WTC11 (cell line): ENCODE measurements at regions not wholly inside any gene's neighbourhood (a gene's known extent, or its start where the extent isn't known, plus 50 kb on each side); places are given as distances from the start of the nearest gene placed in this dataset.
"Not testable (repeated sequence)": the region's sequence is repeated elsewhere in the genome, so short reads cannot be mapped to it uniquely, and the experiment has no call there.

Experiments used
- ATAC-seq: fragments of 200-7000 bp; cut with Tn5 transposase; 2 replicates; pipeline ENCODE4 v1.10.0; 2021; ENCODE audit warnings: mild to moderate bottlenecking, moderate library complexity
- CTCF ChIA-PET: fragments of 300-600 bp; sonication (Branson Sonifier 250); formaldehyde crosslinking; loops from one replicate; lab custom pipeline; 2021; ENCODE audit warnings: antibody characterized with exemption; lab: Charles Lee
- POLR2A ChIA-PET: fragments of 350-600 bp; sonication (Branson Sonifier 250); formaldehyde crosslinking; loops from one replicate; lab custom pipeline; 2021; ENCODE audit warnings: antibody characterized with exemption; lab: Charles Lee
- DNase-seq: peaks from one replicate; pipeline ENCODE4 v3.0.0; 2021; ENCODE audit warnings: low spot score
- H3K27ac Mint-ChIP-seq: 2 replicates; pipeline ENCODE4 v1.8.0; 2021; ENCODE audit warnings: mixed read lengths
- H3K27me3 Mint-ChIP-seq: 2 replicates; pipeline ENCODE4 v1.8.0; 2021; ENCODE audit warnings: low read depth, mild to moderate bottlenecking, moderate library complexity, mixed read lengths
- H3K36me3 Mint-ChIP-seq: 2 replicates; pipeline ENCODE4 v1.8.0; 2021; ENCODE audit warnings: mixed read lengths
- H3K4me1 Mint-ChIP-seq: 2 replicates; pipeline ENCODE4 v1.8.0; 2022; ENCODE audit warnings: mixed read lengths
- H3K4me3 Mint-ChIP-seq: 2 replicates; pipeline ENCODE4 v1.8.0; 2021; ENCODE audit warnings: mild to moderate bottlenecking, moderate library complexity, mixed read lengths
- H3K9me3 Mint-ChIP-seq: 2 replicates; pipeline ENCODE4 v1.8.0; 2021; ENCODE audit warnings: mixed read lengths

- ATAC-seq, H3K27ac Mint-ChIP-seq, DNase-seq, H3K27me3 Mint-ChIP-seq, CTCF ChIA-PET, POLR2A ChIA-PET, H3K4me3 Mint-ChIP-seq, H3K4me1 Mint-ChIP-seq: not testable (repeated sequence)
- peaks cover 59% of the 10 kb centered on the region for H3K9me3 Mint-ChIP-seq
- H3K36me3 Mint-ChIP-seq: peaks cover 16% of the 10 kb centered on the region
These were observed 681.6 kb downstream of the PRIM2 start for GRCh38 chr6:57998858-57999619.

- Mint-ChIP-seq H3K36me3 (peaks cover 18% of the 10 kb centered on the region), H3K9me3 (peaks cover 63% of the 10 kb centered on the region)
- POLR2A ChIA-PET, ATAC-seq, H3K27me3 Mint-ChIP-seq, DNase-seq, H3K4me3 Mint-ChIP-seq, H3K4me1 Mint-ChIP-seq, CTCF ChIA-PET, H3K27ac Mint-ChIP-seq: not testable (repeated sequence)
These were observed 682.8 kb downstream of the PRIM2 start for GRCh38 chr6:58000233-58000632.

GRCh38 chr6:58003417-58004167, 686.2 kb downstream of the PRIM2 start:
- H3K27me3 Mint-ChIP-seq, POLR2A ChIA-PET, H3K27ac Mint-ChIP-seq, H3K4me1 Mint-ChIP-seq, H3K4me3 Mint-ChIP-seq, DNase-seq, CTCF ChIA-PET: not testable (repeated sequence)
- peaks cover 21% of the 10 kb centered on the region for H3K36me3 Mint-ChIP-seq
- peak; percentile 67; the same call in 1 of the 2 replicates for ATAC-seq
- peaks cover 64% of the 10 kb centered on the region for H3K9me3 Mint-ChIP-seq

GRCh38 chr6:58007334-58008000, 690.0 kb downstream of the PRIM2 start:
- H3K4me1 Mint-ChIP-seq, H3K4me3 Mint-ChIP-seq, CTCF ChIA-PET, ATAC-seq, POLR2A ChIA-PET, DNase-seq, H3K27ac Mint-ChIP-seq: not testable (repeated sequence)
- H3K36me3 Mint-ChIP-seq: peaks cover 16% of the 10 kb centered on the region
- peaks cover 11% of the 10 kb centered on the region for H3K27me3 Mint-ChIP-seq
- H3K9me3 Mint-ChIP-seq: peaks cover 77% of the 10 kb centered on the region

- CTCF ChIA-PET, POLR2A ChIA-PET, H3K4me3 Mint-ChIP-seq, H3K4me1 Mint-ChIP-seq, DNase-seq, H3K27ac Mint-ChIP-seq, ATAC-seq: not testable (repeated sequence)
- Mint-ChIP-seq H3K9me3 (peaks cover 76% of the 10 kb centered on the region), H3K36me3 (peaks cover 16% of the 10 kb centered on the region), H3K27me3 (peaks cover 11% of the 10 kb centered on the region)
These were observed 690.5 kb downstream of the PRIM2 start for GRCh38 chr6:58008001-58008335.

- ATAC-seq (peak; percentile 34), DNase-seq (peak; percentile 6)
- peaks cover 71% of the 10 kb centered on the region for H3K9me3 Mint-ChIP-seq
- CTCF ChIA-PET, POLR2A ChIA-PET, H3K27ac Mint-ChIP-seq, H3K4me1 Mint-ChIP-seq, H3K36me3 Mint-ChIP-seq, H3K4me3 Mint-ChIP-seq: not testable (repeated sequence)
- H3K27me3 Mint-ChIP-seq: peaks cover 12% of the 10 kb centered on the region; the same call in 1 of the 2 replicates
These were observed 694.6 kb downstream of the PRIM2 start for GRCh38 chr6:58011954-58012600.

- H3K4me1 Mint-ChIP-seq, ATAC-seq, DNase-seq, POLR2A ChIA-PET, H3K4me3 Mint-ChIP-seq, H3K27me3 Mint-ChIP-seq, H3K27ac Mint-ChIP-seq, H3K36me3 Mint-ChIP-seq, CTCF ChIA-PET: not testable (repeated sequence)
- H3K9me3 Mint-ChIP-seq: peaks cover 64% of the 10 kb centered on the region
These were observed 699.2 kb downstream of the PRIM2 start for GRCh38 chr6:58016614-58017013.

GRCh38 chr6:58028188-58028587, 710.8 kb downstream of the PRIM2 start:
- POLR2A ChIA-PET: not testable (repeated sequence)

GRCh38 chr6:58038213-58038612, 720.8 kb downstream of the PRIM2 start:
- CTCF ChIA-PET, ATAC-seq, H3K27me3 Mint-ChIP-seq, DNase-seq, H3K36me3 Mint-ChIP-seq, H3K4me3 Mint-ChIP-seq, H3K27ac Mint-ChIP-seq, POLR2A ChIA-PET, H3K4me1 Mint-ChIP-seq: not testable (repeated sequence)
- peaks cover 41% of the 10 kb centered on the region for H3K9me3 Mint-ChIP-seq

More at GRCh38 chr6:58028188-58028587, 710.8 kb downstream of the PRIM2 start:
- CTCF ChIA-PET, ATAC-seq, H3K4me1 Mint-ChIP-seq, H3K4me3 Mint-ChIP-seq, H3K27me3 Mint-ChIP-seq, H3K27ac Mint-ChIP-seq, DNase-seq: not testable (repeated sequence)
- Mint-ChIP-seq H3K9me3 (peaks cover 33% of the 10 kb centered on the region), H3K36me3 (peaks cover 13% of the 10 kb centered on the region)

GRCh38 chr6:58046584-58046983, 729.2 kb downstream of the PRIM2 start:
- ATAC-seq, H3K27me3 Mint-ChIP-seq, H3K27ac Mint-ChIP-seq, H3K36me3 Mint-ChIP-seq, H3K4me3 Mint-ChIP-seq, POLR2A ChIA-PET, DNase-seq, CTCF ChIA-PET, H3K4me1 Mint-ChIP-seq: not testable (repeated sequence)
- H3K9me3 Mint-ChIP-seq: peaks cover 37% of the 10 kb centered on the region

GRCh38 chr6:58047389-58047788, 730.0 kb downstream of the PRIM2 start:
- H3K4me1 Mint-ChIP-seq, ATAC-seq, H3K36me3 Mint-ChIP-seq, H3K27ac Mint-ChIP-seq, DNase-seq, POLR2A ChIA-PET, H3K27me3 Mint-ChIP-seq, H3K4me3 Mint-ChIP-seq, CTCF ChIA-PET: not testable (repeated sequence)
- H3K9me3 Mint-ChIP-seq: peaks cover 43% of the 10 kb centered on the region
